Prostate gland (tissue), 2 donors: ENCODE measurements at regions not wholly inside any gene's neighbourhood (a gene's known extent, or its start where the extent isn't known, plus 50 kb on each side); places are given as distances from the start of the nearest gene placed in this dataset.

Experiments
- POLR2A ChIP-seq: fragments of 450-650 bp; IDR thresholded peaks from one replicate; pipeline ENCODE4 v1.6.1; 2016; ENCODE audit warnings: antibody characterized with exemption, mild to moderate bottlenecking
- TF ChIP-seq, protein P1 (sequence below), 4 experiments: fragments of 200-600 bp in 2 of 4; fragments of 450-650 bp in 2 of 4; sonication (generic) in 2 of 4; IDR thresholded peaks; 1 replicate in 3 of 4; 2 replicates in 1 of 4; pipeline ENCODE4 v1.5.1; 2016 to 2019; ENCODE audit warnings: antibody characterized with exemption in 4 of 4, mild to moderate bottlenecking in 2 of 4, moderate library complexity in 2 of 4

DNA sequence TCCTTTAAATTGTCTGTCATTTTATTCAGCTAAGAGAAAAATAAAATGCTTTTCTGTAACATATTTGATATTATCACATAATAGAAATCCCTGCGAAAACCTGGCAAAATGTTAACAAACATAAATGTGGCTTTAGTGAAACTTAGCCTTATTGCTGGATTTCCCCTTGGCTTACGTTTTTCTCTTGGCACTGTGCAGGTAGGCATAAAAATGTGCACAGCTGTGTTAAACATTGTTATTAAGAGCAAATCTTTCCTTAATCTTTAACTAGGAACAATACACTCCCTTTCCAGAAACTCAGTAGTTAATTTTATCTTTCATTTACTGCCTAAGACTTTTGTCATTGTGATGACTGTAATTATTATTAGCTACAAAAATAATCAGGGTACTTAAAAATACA is 202.4 kb upstream of the GNPDA2 start:
- TF ChIP-seq, protein P1, sequence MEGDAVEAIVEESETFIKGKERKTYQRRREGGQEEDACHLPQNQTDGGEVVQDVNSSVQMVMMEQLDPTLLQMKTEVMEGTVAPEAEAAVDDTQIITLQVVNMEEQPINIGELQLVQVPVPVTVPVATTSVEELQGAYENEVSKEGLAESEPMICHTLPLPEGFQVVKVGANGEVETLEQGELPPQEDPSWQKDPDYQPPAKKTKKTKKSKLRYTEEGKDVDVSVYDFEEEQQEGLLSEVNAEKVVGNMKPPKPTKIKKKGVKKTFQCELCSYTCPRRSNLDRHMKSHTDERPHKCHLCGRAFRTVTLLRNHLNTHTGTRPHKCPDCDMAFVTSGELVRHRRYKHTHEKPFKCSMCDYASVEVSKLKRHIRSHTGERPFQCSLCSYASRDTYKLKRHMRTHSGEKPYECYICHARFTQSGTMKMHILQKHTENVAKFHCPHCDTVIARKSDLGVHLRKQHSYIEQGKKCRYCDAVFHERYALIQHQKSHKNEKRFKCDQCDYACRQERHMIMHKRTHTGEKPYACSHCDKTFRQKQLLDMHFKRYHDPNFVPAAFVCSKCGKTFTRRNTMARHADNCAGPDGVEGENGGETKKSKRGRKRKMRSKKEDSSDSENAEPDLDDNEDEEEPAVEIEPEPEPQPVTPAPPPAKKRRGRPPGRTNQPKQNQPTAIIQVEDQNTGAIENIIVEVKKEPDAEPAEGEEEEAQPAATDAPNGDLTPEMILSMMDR (IDR thresholded peaks at IDR 0.05): no peak
- no peak for TF ChIP-seq POLR2A
